ENCODE measurements at regions not wholly inside any gene's neighbourhood (a gene's known extent, or its start where the extent isn't known, plus 50 kb on each side); places are given as distances from the start of the nearest gene placed in this dataset.

DNA sequence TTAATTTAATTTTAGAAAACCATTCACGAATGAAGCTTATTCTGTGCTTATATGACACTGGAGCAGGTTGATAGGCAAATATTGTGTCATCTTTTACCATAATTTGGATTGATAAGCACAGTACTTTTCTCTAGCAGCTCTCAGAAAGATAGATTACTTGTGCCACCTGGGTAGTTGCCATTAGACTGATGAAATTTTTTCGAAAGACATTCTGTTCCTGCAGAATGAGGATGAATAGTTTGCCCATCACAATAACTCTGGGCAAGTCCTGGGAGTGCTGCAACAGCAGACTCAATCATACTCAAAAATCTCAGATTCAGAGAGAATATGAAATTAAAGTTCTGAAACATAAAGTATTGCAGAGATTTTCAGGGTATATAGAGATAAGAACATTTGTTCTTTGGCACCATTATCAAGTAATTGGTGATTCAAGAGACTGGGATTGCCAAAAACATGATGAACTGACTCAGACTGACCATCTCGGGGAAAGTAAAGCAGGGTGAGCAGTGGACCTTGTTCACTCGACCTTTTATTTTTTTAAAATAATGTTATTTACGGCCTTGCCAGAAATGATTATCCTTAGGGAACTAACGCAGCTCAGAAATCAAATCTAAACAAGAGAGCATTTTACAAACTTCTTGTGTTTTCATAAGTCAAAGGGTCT is 65.8 kb upstream of the PTCHD4 start:
- H3K36me3 ChIP-seq = no peaks in the 10 kb centered on the region
- ATAC-seq (ENCODE audit: low FRiP score in 2 of 2) (no peak), DNase-seq (no peak)
- no peak for TF ChIP-seq POLR2A (IDR thresholded peaks at IDR 0.05)
- TF ChIP-seq POLR2AphosphoS5 (IDR thresholded peaks at IDR 0.05) = no peak
- TF ChIP-seq, protein P1, sequence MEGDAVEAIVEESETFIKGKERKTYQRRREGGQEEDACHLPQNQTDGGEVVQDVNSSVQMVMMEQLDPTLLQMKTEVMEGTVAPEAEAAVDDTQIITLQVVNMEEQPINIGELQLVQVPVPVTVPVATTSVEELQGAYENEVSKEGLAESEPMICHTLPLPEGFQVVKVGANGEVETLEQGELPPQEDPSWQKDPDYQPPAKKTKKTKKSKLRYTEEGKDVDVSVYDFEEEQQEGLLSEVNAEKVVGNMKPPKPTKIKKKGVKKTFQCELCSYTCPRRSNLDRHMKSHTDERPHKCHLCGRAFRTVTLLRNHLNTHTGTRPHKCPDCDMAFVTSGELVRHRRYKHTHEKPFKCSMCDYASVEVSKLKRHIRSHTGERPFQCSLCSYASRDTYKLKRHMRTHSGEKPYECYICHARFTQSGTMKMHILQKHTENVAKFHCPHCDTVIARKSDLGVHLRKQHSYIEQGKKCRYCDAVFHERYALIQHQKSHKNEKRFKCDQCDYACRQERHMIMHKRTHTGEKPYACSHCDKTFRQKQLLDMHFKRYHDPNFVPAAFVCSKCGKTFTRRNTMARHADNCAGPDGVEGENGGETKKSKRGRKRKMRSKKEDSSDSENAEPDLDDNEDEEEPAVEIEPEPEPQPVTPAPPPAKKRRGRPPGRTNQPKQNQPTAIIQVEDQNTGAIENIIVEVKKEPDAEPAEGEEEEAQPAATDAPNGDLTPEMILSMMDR (IDR thresholded peaks at IDR 0.05) = no peak
- no peak for TF ChIP-seq EP300 (IDR thresholded peaks at IDR 0.05)
- H3K27ac ChIP-seq = no peak overlapping the region
- no peaks in the 10 kb centered on the region for H3K27me3 ChIP-seq
- WGBS, 2 donors = 70 to 78% methylated on average over 6 of the region's 6 CpGs
- no peaks in the 10 kb centered on the region for H3K9me3 ChIP-seq
- H3K4me1 ChIP-seq = no peaks in the 10 kb centered on the region
- H3K4me3 ChIP-seq = no peak overlapping the region

DNA sequence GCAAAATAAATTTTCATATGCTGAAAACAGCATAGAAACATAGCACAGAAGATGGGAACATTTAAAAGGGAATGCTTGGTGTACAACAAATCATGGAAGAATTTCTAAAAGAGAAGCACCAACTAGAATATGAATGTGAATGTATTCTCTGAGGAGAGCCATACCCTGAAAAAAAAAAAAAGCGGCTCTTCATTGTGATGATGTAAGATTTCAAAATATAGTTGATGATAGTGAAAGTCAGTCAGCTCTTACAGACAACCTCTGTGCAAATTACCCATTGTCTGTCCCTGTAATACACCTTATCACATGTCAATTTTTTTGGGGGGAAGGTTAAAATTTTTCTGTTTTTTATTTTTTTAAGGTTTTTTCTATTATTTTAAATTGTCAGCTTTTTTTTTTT is 58.6 kb upstream of the PTCHD4 start:
- Histone ChIP-seq H3K9me3 (no peaks in the 10 kb centered on the region), H3K36me3 (no peaks in the 10 kb centered on the region), H3K27ac (no peak overlapping the region), H3K4me1 (no peaks in the 10 kb centered on the region), H3K4me3 (no peak overlapping the region), H3K27me3 (no peaks in the 10 kb centered on the region)
- 72 to 94% methylated on average over 1 of the region's 1 CpG for WGBS, 2 donors
- DNase-seq = no peak
- no peak for ATAC-seq (ENCODE audit: low FRiP score in 2 of 2)
- TF ChIP-seq, protein P1 (IDR thresholded peaks at IDR 0.05) = no peak
- TF ChIP-seq EP300 (IDR thresholded peaks at IDR 0.05) = no peak
- TF ChIP-seq POLR2AphosphoS5 (IDR thresholded peaks at IDR 0.05) = no peak
- no peak for TF ChIP-seq POLR2A (IDR thresholded peaks at IDR 0.05)

Small RNAs in the stretch of these regions (small RNA-seq; reads per million reads assigned to genes)
- gene FO393413.1 = 0 reads per million in 4 donors
- gene RNU7-65P = 0 reads per million in 4 donors
